GM18861 (cell line): ENCODE measurements at regions not wholly inside any gene's neighbourhood (a gene's known extent, or its start where the extent isn't known, plus 50 kb on each side); places are given as distances from the start of the nearest gene placed in this dataset.
"Not testable (repeated sequence)": the region's sequence is repeated elsewhere in the genome, so short reads cannot be mapped to it uniquely, and the experiment has no call there.

Source experiments
- ATAC-seq: cut with Tn5 transposase; IDR thresholded peaks from one replicate; pipeline ENCODE4 v1.9.1; 2021; ENCODE audit not compliant: unreplicated experiment

GRCh38 chr22:22061085-22062077 lies 78.8 kb upstream of the TOP3B start:
- ATAC-seq = no peak

GRCh38 chr22:22060200-22061084 lies 77.9 kb upstream of the TOP3B start:
- ATAC-seq = no peak

- ATAC-seq = no peak
Observed at GRCh38 chr22:22059291-22060002, 76.9 kb upstream of the TOP3B start.

- no peak for ATAC-seq
Observed at GRCh38 chr22:22058633-22059290, 76.2 kb upstream of the TOP3B start.

- no peak for ATAC-seq
Observed at GRCh38 chr22:22057617-22058378, 75.2 kb upstream of the TOP3B start.

GRCh38 chr22:22056809-22057594 lies 74.4 kb upstream of the TOP3B start:
- ATAC-seq = not testable (repeated sequence)

- not testable (repeated sequence) for ATAC-seq
Observed at GRCh38 chr22:22052548-22053139, 70.1 kb upstream of the TOP3B start.

GRCh38 chr22:22051032-22051431 lies 68.4 kb upstream of the TOP3B start:
- ATAC-seq = not testable (repeated sequence)

- ATAC-seq = no peak
Observed at GRCh38 chr22:22050141-22050775, 67.7 kb upstream of the TOP3B start.

- no peak for ATAC-seq
Observed at GRCh38 chr22:22049684-22050083, 67.1 kb upstream of the TOP3B start.

- no peak for ATAC-seq
Observed at GRCh38 chr22:22048981-22049531, 66.5 kb upstream of the TOP3B start.

GRCh38 chr22:22048318-22048942 lies 65.8 kb upstream of the TOP3B start:
- ATAC-seq = no peak

- no peak for ATAC-seq
Observed at GRCh38 chr22:22047776-22048175, 65.2 kb upstream of the TOP3B start.

GRCh38 chr22:22047266-22047665 lies 64.7 kb upstream of the TOP3B start:
- ATAC-seq = no peak

GRCh38 chr22:22046370-22046769 lies 63.8 kb upstream of the TOP3B start:
- ATAC-seq = no peak

- no peak for ATAC-seq
Observed at GRCh38 chr22:22045571-22046335, 63.2 kb upstream of the TOP3B start.

- ATAC-seq = no peak
Observed at GRCh38 chr22:22044153-22044552, 61.6 kb upstream of the TOP3B start.
